Upper lobe of left lung (tissue), 6 donors: ENCODE measurements at regions not wholly inside any gene's neighbourhood (a gene's known extent, or its start where the extent isn't known, plus 50 kb on each side); places are given as distances from the start of the nearest gene placed in this dataset.

Experiments
- ATAC-seq, 2 donors: fragments of 200-7000 bp; cut with Tn5 transposase; one replicate each; pipeline ENCODE4 v1.9.1; 2022; ENCODE audit warnings: mild to moderate bottlenecking in 2 of 2, moderate library complexity in 2 of 2; ENCODE audit not compliant: low FRiP score in 2 of 2
- DNase-seq, 2 donors: peaks; one replicate each; pipeline ENCODE4 v3.0.0-alpha.2; 2019 to 2020
- H3K27ac ChIP-seq, 4 donors: fragments of 200-600 bp; sonication (generic); one replicate each; pipeline ENCODE4 v1.5.1; 2016 to 2019
- H3K27me3 ChIP-seq, 4 donors: fragments of 200-600 bp; sonication (generic); one replicate each; pipeline ENCODE4 v1.5.1; 2017 to 2019
- H3K36me3 ChIP-seq, 4 donors: fragments of 200-600 bp; sonication (generic); one replicate each; pipeline ENCODE4 v1.5.1; 2016 to 2019
- H3K4me1 ChIP-seq, 4 donors: fragments of 200-600 bp; sonication (generic); one replicate each; pipeline ENCODE4 v1.5.1; 2018 to 2019
- H3K4me3 ChIP-seq, 4 donors: fragments of 200-600 bp; sonication (generic); one replicate each; pipeline ENCODE4 v1.5.1; 2017 to 2019; ENCODE audit warnings: mild to moderate bottlenecking in 2 of 4, moderate library complexity in 1 of 4
- H3K9me3 ChIP-seq, 4 donors: fragments of 200-600 bp; sonication (generic); one replicate each; pipeline ENCODE4 v1.5.1; 2018 to 2019
- CTCF ChIP-seq, 6 experiments: fragments of 450-650 bp in 4 of 6; fragments of 200-600 bp in 2 of 6; sonication (generic) in 2 of 6; IDR thresholded peaks; one replicate each; pipeline ENCODE4 v1.5.1; 2016 to 2019; ENCODE audit warnings: antibody characterized with exemption in 6 of 6
- EP300 ChIP-seq, 4 donors: sonication (generic); formaldehyde crosslinking; IDR thresholded peaks; one replicate each; pipeline ENCODE4 v1.5.1; 2017; ENCODE audit warnings: antibody characterized with exemption in 4 of 4, control low read depth in 2 of 4
- POLR2A ChIP-seq, 4 donors: fragments of 450-650 bp; IDR thresholded peaks; one replicate each; pipeline ENCODE4 v1.5.1; 2016 to 2017; ENCODE audit warnings: antibody characterized with exemption in 4 of 4, mild to moderate bottlenecking in 2 of 4
- POLR2AphosphoS5 ChIP-seq, 2 donors: sonication (generic); formaldehyde crosslinking; IDR thresholded peaks; one replicate each; pipeline ENCODE4 v1.5.1; 2017; ENCODE audit warnings: antibody characterized with exemption in 2 of 2
- WGBS, 2 donors: methylation state at CpG; one replicate each; pipeline ENCODE4 v1.1.5; 2017 to 2018; 5-methylcytosine and 5-hydroxymethylcytosine counted together
- donor health status: DM: no; HTN: no; CAD: no; lungs with moderate emphysema.
- donor health status: DM: no; HTN: yes; CAD: no; lungs with severe emphysema.

DNA sequence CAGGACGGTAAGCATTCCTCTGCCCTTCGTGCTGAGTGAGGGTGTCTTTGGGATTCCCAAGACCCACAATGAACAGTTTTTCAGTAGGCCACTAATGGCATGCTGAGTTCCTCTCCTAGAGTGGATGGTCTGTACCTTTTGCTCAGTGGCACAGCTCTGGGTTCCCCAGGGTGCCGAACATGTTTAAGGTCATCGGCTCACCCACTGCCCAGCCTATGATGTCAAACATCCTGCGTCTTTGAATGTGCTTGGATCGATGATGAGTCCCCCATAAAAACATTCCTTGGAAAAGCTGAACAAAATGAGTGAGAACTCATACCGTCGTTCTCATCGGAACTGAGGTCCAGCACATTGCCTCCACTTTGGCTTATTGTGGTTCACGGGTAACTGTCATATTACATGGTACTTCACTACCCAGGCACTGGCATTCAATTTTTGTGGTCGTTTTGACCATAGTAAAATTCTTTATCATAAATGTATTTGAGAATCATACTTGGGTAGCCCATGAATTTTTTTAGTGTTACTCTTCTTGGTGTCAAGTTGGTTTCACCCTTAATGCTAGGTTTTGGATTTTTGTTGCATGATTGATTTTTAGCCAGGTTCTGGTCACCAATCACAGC is 118.2 kb downstream of the SNRPN start:
- 88 to 89% methylated on average over 10 to 11 of the region's 11 CpGs for WGBS, 2 donors
- Histone ChIP-seq H3K36me3 (peaks cover 40 to 100% (median 99%) of the 10 kb centered on the region in 4 donors), H3K4me3 (no peak overlapping the region), H3K9me3 (peaks cover 100% of the 10 kb centered on the region in 4 donors), H3K4me1 (no peaks in the 10 kb centered on the region), H3K27me3 (no peaks in the 10 kb centered on the region), H3K27ac (no peak overlapping the region)
- DNase-seq (no peak), ATAC-seq (no peak)
- TF ChIP-seq EP300 (IDR thresholded peaks at IDR 0.05) (no peak), POLR2AphosphoS5 (IDR thresholded peaks at IDR 0.05) (no peak), CTCF (IDR thresholded peaks at IDR 0.05) (no peak), POLR2A (IDR thresholded peaks at IDR 0.05) (no peak)

DNA sequence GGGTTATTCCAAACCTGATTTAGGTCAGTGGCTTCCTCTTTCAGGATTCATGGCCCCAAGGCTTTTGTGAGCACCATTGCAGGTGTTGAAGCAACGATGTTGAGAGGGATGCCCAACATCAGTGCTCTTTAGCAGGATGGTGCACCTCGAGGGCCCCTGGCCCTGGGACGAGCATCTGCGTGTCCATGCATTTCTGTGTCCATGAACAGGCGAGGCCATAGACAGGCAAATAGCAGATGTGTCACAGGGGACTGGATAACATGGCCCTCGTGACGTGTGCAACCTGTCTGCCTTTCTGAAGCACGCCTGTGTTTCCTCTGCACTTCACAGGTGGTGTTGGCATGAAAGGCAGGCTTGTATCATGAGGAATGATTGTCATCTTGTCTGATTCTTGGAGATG is 132.3 kb downstream of the SNRPN start:
- no peak for DNase-seq
- Histone ChIP-seq H3K4me1 (no peaks in the 10 kb centered on the region), H3K27ac (no peak overlapping the region), H3K36me3 (peaks cover 33 to 100% (median 90%) of the 10 kb centered on the region in 4 donors), H3K9me3 (peaks cover 70 to 100% (median 90%) of the 10 kb centered on the region in 4 donors), H3K27me3 (no peaks in the 10 kb centered on the region), H3K4me3 (no peak overlapping the region)
- 75 to 77% methylated on average over 8 of the region's 8 CpGs for WGBS, 2 donors
- no peak for ATAC-seq
- TF ChIP-seq POLR2A (IDR thresholded peaks at IDR 0.05) (no peak), EP300 (IDR thresholded peaks at IDR 0.05) (no peak), CTCF (IDR thresholded peaks at IDR 0.05) (no peak), POLR2AphosphoS5 (IDR thresholded peaks at IDR 0.05) (no peak)

DNA sequence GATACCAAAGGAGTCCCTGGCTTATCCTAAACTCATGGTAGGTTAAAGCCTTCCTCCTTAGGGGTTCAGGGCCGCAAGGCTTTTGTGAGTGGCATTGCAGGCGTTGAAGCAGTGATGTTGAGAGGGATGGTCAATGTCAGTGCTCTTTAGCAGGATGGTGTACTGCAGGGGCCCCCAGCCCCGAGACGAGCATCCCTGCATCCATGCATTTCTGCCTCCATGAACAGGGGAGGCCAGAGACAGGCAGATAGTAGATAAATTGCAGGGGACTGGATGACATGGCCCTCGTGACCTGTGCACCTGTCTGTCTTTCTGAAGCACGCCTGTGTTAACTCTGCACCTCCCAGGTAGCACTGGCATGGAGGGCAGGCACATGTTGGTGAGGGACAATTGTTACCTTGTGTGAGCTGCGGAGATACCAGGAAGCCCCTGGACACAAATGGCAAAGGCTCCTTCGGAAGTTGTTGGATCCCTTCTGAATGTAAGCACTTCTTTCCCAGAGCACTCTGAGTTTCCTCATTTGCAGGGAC is 133.5 kb downstream of the SNRPN start:
- DNase-seq (no peak), ATAC-seq (no peak)
- Histone ChIP-seq H3K27me3 (no peaks in the 10 kb centered on the region), H3K4me3 (no peak overlapping the region), H3K27ac (no peak overlapping the region), H3K9me3 (peaks cover 69 to 100% (median 88%) of the 10 kb centered on the region in 4 donors), H3K4me1 (no peaks in the 10 kb centered on the region), H3K36me3 (peaks cover 31 to 100% (median 89%) of the 10 kb centered on the region in 4 donors)
- no peak for TF ChIP-seq POLR2AphosphoS5 (IDR thresholded peaks at IDR 0.05)
- TF ChIP-seq CTCF (IDR thresholded peaks at IDR 0.05) = no peak
- TF ChIP-seq EP300 (IDR thresholded peaks at IDR 0.05) = no peak
- TF ChIP-seq POLR2A (IDR thresholded peaks at IDR 0.05) = no peak
- WGBS, 2 donors = 83 to 97% methylated on average over 3 to 8 of the region's 8 CpGs

DNA sequence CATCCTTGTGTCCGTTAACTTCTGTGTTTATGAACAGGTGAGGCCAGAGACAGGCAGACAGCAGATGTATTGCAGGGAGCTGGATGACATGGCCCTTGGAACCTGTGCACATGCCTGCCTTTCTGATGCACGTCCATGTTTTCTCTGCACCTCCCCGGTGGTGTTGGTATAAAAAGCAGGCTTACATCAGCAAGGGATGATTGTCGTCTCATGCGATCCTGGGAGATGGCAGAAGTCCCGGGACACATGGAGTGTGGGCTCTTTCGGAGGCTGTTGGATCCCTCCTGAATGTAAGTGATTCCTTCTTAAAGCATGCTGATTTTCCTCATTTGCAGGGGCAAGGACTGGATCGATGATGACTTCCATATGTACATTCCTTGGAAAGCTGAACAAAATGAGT is 134.8 kb downstream of the SNRPN start:
- Histone ChIP-seq H3K36me3 (peaks cover 33 to 100% (median 89%) of the 10 kb centered on the region in 4 donors), H3K9me3 (peaks cover 77 to 100% (median 88%) of the 10 kb centered on the region in 4 donors), H3K4me3 (no peak overlapping the region), H3K27me3 (no peaks in the 10 kb centered on the region), H3K4me1 (no peaks in the 10 kb centered on the region), H3K27ac (no peak overlapping the region)
- WGBS, 2 donors = 81 to 91% methylated on average over 8 of the region's 8 CpGs
- no peak for DNase-seq
- TF ChIP-seq POLR2A (IDR thresholded peaks at IDR 0.05) = no peak
- no peak for TF ChIP-seq POLR2AphosphoS5 (IDR thresholded peaks at IDR 0.05)
- TF ChIP-seq EP300 (IDR thresholded peaks at IDR 0.05) = no peak
- TF ChIP-seq CTCF (IDR thresholded peaks at IDR 0.05) = no peak
- no peak for ATAC-seq
